GM18867 (cell line): ENCODE measurements at regions not wholly inside any gene's neighbourhood (a gene's known extent, or its start where the extent isn't known, plus 50 kb on each side); places are given as distances from the start of the nearest gene placed in this dataset.

Experiments used
- ATAC-seq: cut with Tn5 transposase; IDR thresholded peaks from one replicate; pipeline ENCODE4 v1.9.1; 2021; ENCODE audit warnings: mild to moderate bottlenecking, moderate library complexity; ENCODE audit not compliant: unreplicated experiment

DNA sequence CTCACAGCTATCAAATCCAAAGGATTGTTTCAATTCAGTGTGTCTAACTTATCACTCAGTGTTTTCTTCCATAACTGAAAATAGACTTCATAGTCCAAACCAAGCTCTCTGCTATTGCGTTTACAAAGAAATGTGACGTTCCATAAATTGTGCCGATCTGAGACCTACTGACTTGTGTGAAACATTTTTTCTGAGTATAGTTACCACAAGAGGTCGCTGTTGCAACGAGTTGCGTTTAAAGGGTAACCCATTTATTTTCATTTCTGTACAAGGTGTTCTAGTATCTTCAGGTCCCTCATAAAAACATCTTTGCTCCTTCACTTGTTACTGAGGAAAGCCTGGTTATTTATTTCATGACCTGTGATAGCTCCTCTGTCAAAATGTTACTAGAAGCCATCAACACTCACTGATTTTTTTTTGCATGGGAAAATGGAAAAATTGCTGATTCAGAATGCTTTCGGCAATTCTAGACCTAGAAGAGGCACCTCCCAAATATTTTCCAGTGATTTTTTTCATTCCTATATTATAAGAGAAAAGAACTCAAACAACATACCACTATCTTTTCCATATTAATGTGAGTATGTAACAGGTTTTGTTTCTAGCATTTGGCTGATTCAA lies 60.9 kb upstream of the OR4E1 start:
- no peak for ATAC-seq

DNA sequence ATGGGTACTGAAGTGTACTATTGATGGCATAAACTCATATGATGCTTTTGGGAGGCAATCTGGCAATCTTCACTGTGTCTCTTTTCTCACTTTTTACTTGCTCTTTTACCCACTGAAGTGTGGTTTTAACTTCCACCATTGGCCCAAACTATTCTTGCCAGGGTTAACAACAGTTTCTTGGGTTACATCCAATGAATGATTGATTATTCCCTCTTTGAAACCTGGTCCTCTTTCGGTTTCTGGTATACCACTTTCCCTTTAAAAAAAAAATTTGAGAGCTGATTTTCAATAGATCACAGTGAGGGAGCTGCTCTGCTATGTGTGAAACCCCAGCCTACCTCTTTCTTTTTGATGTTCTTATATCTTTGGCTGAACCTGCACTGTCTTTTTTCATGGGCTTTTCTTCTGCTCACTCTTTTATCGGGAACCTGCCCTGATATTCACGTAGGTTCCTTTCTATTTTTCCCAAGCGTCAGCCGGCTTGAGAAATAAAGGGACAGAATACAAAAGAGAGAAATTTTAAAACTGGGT lies 56.1 kb upstream of the OR4E1 start:
- ATAC-seq = no peak

DNA sequence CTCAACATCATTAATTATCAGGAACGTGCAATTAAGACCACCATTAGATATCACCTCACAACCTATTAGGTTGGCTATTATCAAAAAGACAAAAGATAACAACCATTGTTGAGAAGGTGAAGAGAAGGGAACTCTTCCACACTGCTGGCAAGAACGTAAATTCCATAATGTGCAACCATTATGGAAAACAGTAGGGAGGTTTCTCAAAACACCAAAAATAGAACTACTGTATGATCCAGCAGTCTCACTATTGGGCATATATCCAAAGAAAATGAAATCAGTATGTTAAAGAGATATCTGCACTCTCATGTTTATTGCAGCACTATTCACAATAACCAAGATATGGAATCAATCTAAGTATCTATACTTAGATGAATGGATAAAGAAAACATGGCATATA lies 51.6 kb upstream of the OR4E1 start:
- ATAC-seq = no peak

DNA sequence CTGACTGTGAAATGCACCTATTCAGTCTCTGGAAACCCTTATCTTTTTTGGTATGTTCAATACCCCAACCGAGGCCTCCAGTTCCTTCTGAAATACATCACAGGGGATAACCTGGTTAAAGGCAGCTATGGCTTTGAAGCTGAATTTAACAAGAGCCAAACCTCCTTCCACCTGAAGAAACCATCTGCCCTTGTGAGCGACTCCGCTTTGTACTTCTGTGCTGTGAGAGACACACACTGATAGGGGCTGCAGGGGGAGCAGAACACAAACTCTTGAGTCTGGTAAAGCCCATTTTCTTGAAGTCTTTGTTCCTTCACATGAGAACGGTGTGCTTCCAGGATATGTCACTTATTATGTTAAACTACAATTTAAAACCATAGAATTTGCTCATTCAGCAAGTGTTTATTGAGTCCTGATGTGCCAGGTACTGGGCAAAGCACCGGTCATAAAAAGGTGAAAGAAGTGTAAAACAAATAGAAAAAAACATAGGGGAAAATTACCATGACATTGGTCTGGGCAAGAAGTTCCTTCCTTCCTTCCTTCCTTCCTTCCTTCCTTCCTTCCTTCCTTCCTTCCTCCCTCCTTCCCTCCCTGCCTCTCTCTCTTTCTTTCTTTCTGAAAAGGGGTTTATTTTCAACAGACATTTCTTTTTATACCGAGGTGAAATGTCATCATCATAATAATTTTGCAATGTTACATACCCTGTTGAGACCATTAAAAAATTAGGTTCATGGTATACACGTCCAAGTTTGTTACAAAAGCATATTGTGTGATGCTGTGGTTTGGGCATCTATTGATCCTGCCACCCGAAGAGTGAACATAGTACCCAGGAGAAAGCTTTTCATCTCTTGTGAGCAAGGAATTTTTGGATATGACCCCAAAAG lies 50.7 kb upstream of the OR4E1 start:
- ATAC-seq = no peak

DNA sequence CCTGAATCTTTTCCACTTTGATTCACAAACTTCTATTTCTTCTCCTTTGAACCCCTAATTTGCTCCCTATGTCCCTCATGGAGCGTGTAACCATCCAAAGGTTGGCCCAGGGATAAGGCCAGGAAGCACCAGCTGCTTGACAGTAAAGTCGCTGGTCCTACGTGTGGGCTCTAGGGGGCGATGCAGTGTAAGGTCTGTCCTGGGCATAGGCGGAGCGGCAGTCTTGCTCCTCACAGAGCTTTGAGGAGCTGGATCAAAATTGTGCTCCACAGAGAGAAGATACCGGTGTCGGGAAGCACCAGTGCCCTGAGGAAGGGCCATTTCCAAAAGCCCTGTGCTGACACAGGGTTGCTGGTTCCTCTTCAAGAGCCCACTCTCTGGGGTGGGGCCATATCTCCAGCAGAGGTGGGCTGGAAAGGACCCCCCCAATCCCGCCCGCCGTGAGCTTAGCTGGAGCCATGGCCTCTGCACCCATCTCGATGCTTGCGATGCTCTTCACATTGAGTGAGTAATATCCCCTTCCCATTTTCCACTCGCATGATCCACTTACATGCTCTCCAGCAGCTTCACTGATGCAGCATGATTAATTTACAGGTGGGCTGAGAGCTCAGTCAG lies 49.9 kb upstream of the OR4E1 start:
- no peak for ATAC-seq
